ENCODE measurements at regions not wholly inside any gene's neighbourhood (a gene's known extent, or its start where the extent isn't known, plus 50 kb on each side); places are given as distances from the start of the nearest gene placed in this dataset.

DNA sequence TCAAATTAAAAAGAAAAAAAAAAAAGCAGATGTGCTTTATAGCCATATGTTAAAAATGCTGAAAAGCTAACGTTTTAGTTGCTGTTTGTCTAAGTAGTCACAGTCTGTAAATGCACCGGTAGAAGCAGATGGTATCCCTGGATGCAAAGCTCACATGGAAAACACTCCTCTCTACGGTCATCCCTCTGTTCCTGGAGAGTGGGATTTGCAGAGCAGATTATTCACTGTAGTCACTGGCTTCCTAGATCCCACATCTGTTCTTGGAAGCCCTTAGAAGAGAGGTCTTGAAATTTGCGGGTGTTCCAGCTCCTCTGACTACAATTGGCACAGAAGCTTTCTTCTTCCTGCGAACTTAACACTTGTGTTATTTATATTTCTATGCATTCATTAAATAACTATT, 186.6 kb downstream of the PMP22 start:
- H3K4me1 Mint-ChIP-seq (ENCODE audit: low read depth, unreplicated experiment): no peaks in the 10 kb centered on the region
- H3K4me3 Mint-ChIP-seq (ENCODE audit: low read depth, unreplicated experiment): no peak overlapping the region
- CTCF ChIA-PET: no interaction called here
- H3K27me3 Mint-ChIP-seq (ENCODE audit: unreplicated experiment): peaks cover 12% of the 10 kb centered on the region
- BruUV-seq (replicated peaks): no TSS peak
- H3K9me3 Mint-ChIP-seq (ENCODE audit: low read depth, unreplicated experiment): peaks cover 4% of the 10 kb centered on the region
- no peak for TF ChIP-seq CTCF (IDR thresholded peaks at IDR 0.05; ENCODE audit: unreplicated experiment)
- intact Hi-C loops (cut with micrococcal nuclease; ENCODE audit: unreplicated experiment): no loop called here
- H3K27ac Mint-ChIP-seq (ENCODE audit: unreplicated experiment): no peak overlapping the region
- no peak for DNase-seq
- H3K36me3 Mint-ChIP-seq (ENCODE audit: insufficient read depth, unreplicated experiment): no peaks in the 10 kb centered on the region

- H3K4me3 Mint-ChIP-seq (ENCODE audit: low read depth, unreplicated experiment): no peak overlapping the region
- H3K36me3 Mint-ChIP-seq (ENCODE audit: insufficient read depth, unreplicated experiment): no peaks in the 10 kb centered on the region
- intact Hi-C loops (cut with micrococcal nuclease; ENCODE audit: unreplicated experiment): no loop called here
- BruUV-seq (replicated peaks): no TSS peak
- peaks cover 4% of the 10 kb centered on the region for H3K9me3 Mint-ChIP-seq (ENCODE audit: low read depth, unreplicated experiment)
- no peak for DNase-seq
- H3K27ac Mint-ChIP-seq (ENCODE audit: unreplicated experiment): no peak overlapping the region
- H3K4me1 Mint-ChIP-seq (ENCODE audit: low read depth, unreplicated experiment): no peaks in the 10 kb centered on the region
- H3K27me3 Mint-ChIP-seq (ENCODE audit: unreplicated experiment): peaks cover 12% of the 10 kb centered on the region
- TF ChIP-seq CTCF (IDR thresholded peaks at IDR 0.05; ENCODE audit: unreplicated experiment): no peak
- CTCF ChIA-PET: interaction anchor here (0.6 kb wide), 1 partner anchor 165 kb away, joined by 5 read pairs; no protein-coding TSS in a partner anchor
Measured at GRCh38 chr17:15076991-15077663, 188.0 kb downstream of the PMP22 start.

DNA sequence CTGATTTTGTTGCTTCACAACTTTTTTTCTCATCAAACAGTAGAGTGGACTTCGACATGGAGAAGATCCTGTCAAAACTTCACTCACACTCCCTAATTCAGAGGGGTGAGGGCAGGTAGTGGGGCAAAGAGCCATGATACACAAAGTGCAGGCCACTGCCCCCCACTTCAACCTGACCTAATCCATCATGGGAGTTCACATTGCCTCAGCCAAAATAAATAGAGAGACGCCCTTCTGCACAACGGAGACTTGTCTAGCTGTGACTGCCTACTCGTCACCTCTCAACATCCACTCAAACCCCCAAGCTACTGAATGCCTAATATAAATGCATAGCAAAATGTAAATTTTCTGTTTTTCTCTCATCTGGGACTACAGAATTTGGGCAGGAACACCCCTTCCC, 213.2 kb downstream of the PMP22 start:
- Mint-ChIP-seq H3K9me3 (ENCODE audit: low read depth, unreplicated experiment) (peaks cover 10% of the 10 kb centered on the region), H3K4me3 (ENCODE audit: low read depth, unreplicated experiment) (no peak overlapping the region), H3K36me3 (ENCODE audit: insufficient read depth, unreplicated experiment) (no peaks in the 10 kb centered on the region), H3K27ac (ENCODE audit: unreplicated experiment) (no peak overlapping the region), H3K27me3 (ENCODE audit: unreplicated experiment) (no peaks in the 10 kb centered on the region), H3K4me1 (ENCODE audit: low read depth, unreplicated experiment) (no peaks in the 10 kb centered on the region)
- DNase-seq: no peak
- intact Hi-C loops (cut with micrococcal nuclease; ENCODE audit: unreplicated experiment): no loop called here
- no TSS peak for BruUV-seq (replicated peaks)
- CTCF ChIA-PET: no interaction called here
- no peak for TF ChIP-seq CTCF (IDR thresholded peaks at IDR 0.05; ENCODE audit: unreplicated experiment)

- intact Hi-C loops (cut with micrococcal nuclease; ENCODE audit: unreplicated experiment): no loop called here
- CTCF ChIA-PET: no interaction called here
- Mint-ChIP-seq H3K4me3 (ENCODE audit: low read depth, unreplicated experiment) (no peak overlapping the region), H3K4me1 (ENCODE audit: low read depth, unreplicated experiment) (no peaks in the 10 kb centered on the region), H3K27ac (ENCODE audit: unreplicated experiment) (no peak overlapping the region), H3K9me3 (ENCODE audit: low read depth, unreplicated experiment) (peaks cover 7% of the 10 kb centered on the region), H3K27me3 (ENCODE audit: unreplicated experiment) (no peaks in the 10 kb centered on the region), H3K36me3 (ENCODE audit: insufficient read depth, unreplicated experiment) (no peaks in the 10 kb centered on the region)
- BruUV-seq (replicated peaks): no TSS peak
- TF ChIP-seq CTCF (IDR thresholded peaks at IDR 0.05; ENCODE audit: unreplicated experiment): no peak
- DNase-seq: no peak
Measured at GRCh38 chr17:15049795-15050160, 215.3 kb downstream of the PMP22 start.

Data from Calu3 (cell line).